HEK293 (cell line): ENCODE measurements at regions not wholly inside any gene's neighbourhood (a gene's known extent, or its start where the extent isn't known, plus 50 kb on each side); places are given as distances from the start of the nearest gene placed in this dataset.

Experiments
- CTCF ChIA-PET: fragments of 350-600 bp; formaldehyde crosslinking; extraction: SDS; loops from one replicate; lab custom pipeline; 2021; ENCODE audit warnings: antibody characterized with exemption; lab: Yijun Ruan, JAX
- POLR2A ChIA-PET: fragments of 300-600 bp; formaldehyde crosslinking; extraction: SDS; loops from one replicate; lab custom pipeline; 2020; ENCODE audit warnings: antibody characterized with exemption, inconsistent platforms; lab: Yijun Ruan, JAX
- H3K27ac ChIP-seq: fragments of 200-500 bp; sonication (Bioruptor generic); 2 replicates; pipeline ENCODE4 v1.5.1; 2014; ENCODE audit warnings: low read depth, low read length, control low read depth, inconsistent platforms; ENCODE audit errors: extremely low read depth
- H3K36me3 ChIP-seq, 2 experiments: fragments of 200-500 bp in 1 of 2; sonication (Bioruptor generic) in 1 of 2; 1 replicate in 1 of 2; 2 replicates in 1 of 2; pipeline ENCODE4 v1.5.1; 2014 to 2017; ENCODE audit warnings: inconsistent platforms in 2 of 2, low read length in 2 of 2; ENCODE audit not compliant: control insufficient read depth in 2 of 2, insufficient read depth in 1 of 2
- H3K4me1 ChIP-seq: fragments of 200-500 bp; sonication (Bioruptor generic); 2 replicates; pipeline ENCODE4 v1.5.1; 2014; ENCODE audit warnings: mild to moderate bottlenecking, low read length, inconsistent platforms; ENCODE audit not compliant: control insufficient read depth, insufficient read depth
- H3K4me3 ChIP-seq: 2 replicates; pipeline ENCODE4 v1.5.1; 2011; ENCODE audit warnings: low read depth, mild to moderate bottlenecking, control low read depth, low read length, moderate library complexity
- H3K9me3 ChIP-seq: fragments of 200-500 bp; sonication (Bioruptor generic); 2 replicates; pipeline ENCODE4 v1.5.1; 2014; ENCODE audit warnings: low read depth, low read length, inconsistent platforms; ENCODE audit not compliant: control insufficient read depth, insufficient read depth
- FEZF1 ChIP-seq: fragments of 450-650 bp; formaldehyde crosslinking; IDR thresholded peaks from 2 replicates; pipeline ENCODE4 v1.5.1; 2016; ENCODE audit warnings: missing biosample characterization, missing genetic modification characterization
- REPIN1 ChIP-seq: fragments of 450-650 bp; formaldehyde crosslinking; IDR thresholded peaks from 2 replicates; pipeline ENCODE4 v1.5.1; 2017; ENCODE audit warnings: missing biosample characterization, missing genetic modification characterization, low read depth
- ZFHX2 ChIP-seq: fragments of 450-650 bp; formaldehyde crosslinking; conservative IDR thresholded peaks from 2 replicates; pipeline ENCODE4 v1.5.1; 2016; ENCODE audit warnings: missing biosample characterization, missing genetic modification characterization
- ZNF169 ChIP-seq: fragments of 450-650 bp; formaldehyde crosslinking; IDR thresholded peaks from 2 replicates; pipeline ENCODE4 v1.5.1; 2016; ENCODE audit warnings: missing biosample characterization, missing genetic modification characterization
- ZNF223 ChIP-seq: fragments of 450-650 bp; formaldehyde crosslinking; IDR thresholded peaks from 2 replicates; pipeline ENCODE4 v1.5.1; 2016; ENCODE audit warnings: missing biosample characterization, missing genetic modification characterization
- ZNF23 ChIP-seq: fragments of 450-650 bp; formaldehyde crosslinking; IDR thresholded peaks from 2 replicates; pipeline ENCODE4 v1.5.1; 2016; ENCODE audit warnings: missing biosample characterization, missing genetic modification characterization, borderline replicate concordance
- ZNF266 ChIP-seq: fragments of 450-650 bp; formaldehyde crosslinking; IDR thresholded peaks from 2 replicates; pipeline ENCODE4 v1.5.1; 2016; ENCODE audit warnings: missing biosample characterization, missing genetic modification characterization, low read depth
- ZNF366 ChIP-seq: fragments of 450-650 bp; formaldehyde crosslinking; conservative IDR thresholded peaks from 2 replicates; pipeline ENCODE4 v1.5.1; 2016; ENCODE audit warnings: missing biosample characterization, missing genetic modification characterization
- ZNF391 ChIP-seq: fragments of 450-650 bp; formaldehyde crosslinking; IDR thresholded peaks from 2 replicates; pipeline ENCODE4 v1.5.1; 2016; ENCODE audit warnings: low read depth, missing biosample characterization, missing genetic modification characterization, borderline replicate concordance
- ZNF423 ChIP-seq: fragments of 450-650 bp; formaldehyde crosslinking; IDR thresholded peaks from 2 replicates; pipeline ENCODE4 v1.5.1; 2016; ENCODE audit warnings: missing biosample characterization, missing genetic modification characterization
- ZSCAN16 ChIP-seq: fragments of 450-650 bp; formaldehyde crosslinking; IDR thresholded peaks from 2 replicates; pipeline ENCODE4 v1.5.1; 2016; ENCODE audit warnings: missing biosample characterization, missing genetic modification characterization
- TF ChIP-seq, protein P1 (sequence below): fragments of 450-650 bp; formaldehyde crosslinking; IDR thresholded peaks from 2 replicates; pipeline ENCODE4 v1.5.1; 2016; ENCODE audit warnings: missing biosample characterization, missing genetic modification characterization
- TF ChIP-seq, protein P2 (sequence below): fragments of 450-650 bp; formaldehyde crosslinking; IDR thresholded peaks from 2 replicates; pipeline ENCODE4 v1.5.1; 2017; ENCODE audit warnings: missing biosample characterization, mild to moderate bottlenecking, missing genetic modification characterization, moderate library complexity
- TF ChIP-seq, protein P3 (sequence below): fragments of 450-650 bp; formaldehyde crosslinking; IDR thresholded peaks from 2 replicates; pipeline ENCODE4 v1.5.1; 2016; ENCODE audit warnings: missing biosample characterization, missing genetic modification characterization, borderline replicate concordance
- TF ChIP-seq, protein P4 (sequence below): fragments of 450-650 bp; formaldehyde crosslinking; conservative IDR thresholded peaks from 2 replicates; pipeline ENCODE4 v1.5.1; 2016; ENCODE audit warnings: low read depth, missing biosample characterization, missing genetic modification characterization

DNA sequence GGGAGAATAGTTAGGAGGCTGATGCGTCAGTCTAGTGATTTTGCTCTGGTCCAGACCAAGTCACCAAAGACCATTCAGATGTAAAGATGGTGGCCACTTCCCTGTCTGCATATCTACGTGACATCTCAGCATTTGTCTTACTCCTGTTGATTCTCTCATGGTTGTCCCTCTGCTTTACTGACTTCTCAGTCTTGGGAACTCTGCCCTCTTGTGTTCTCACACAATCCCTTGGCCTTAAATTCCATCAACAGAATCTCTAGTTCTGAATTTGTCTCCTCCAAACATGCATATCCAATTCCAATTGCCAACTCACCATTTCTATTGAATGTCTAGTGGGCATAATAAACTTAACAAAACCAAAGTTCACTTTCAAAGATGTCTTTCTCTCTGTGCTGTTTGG lies 147.8 kb downstream of the SLC24A2 start (continued):
- TF ChIP-seq ZNF366 (tag by site-specific recombination) (no peak), ZNF23 (tag by site-specific recombination) (no peak), ZFHX2 (tag by site-specific recombination) (no peak), FEZF1 (tag by site-specific recombination) (no peak)
- TF ChIP-seq, protein P1, sequence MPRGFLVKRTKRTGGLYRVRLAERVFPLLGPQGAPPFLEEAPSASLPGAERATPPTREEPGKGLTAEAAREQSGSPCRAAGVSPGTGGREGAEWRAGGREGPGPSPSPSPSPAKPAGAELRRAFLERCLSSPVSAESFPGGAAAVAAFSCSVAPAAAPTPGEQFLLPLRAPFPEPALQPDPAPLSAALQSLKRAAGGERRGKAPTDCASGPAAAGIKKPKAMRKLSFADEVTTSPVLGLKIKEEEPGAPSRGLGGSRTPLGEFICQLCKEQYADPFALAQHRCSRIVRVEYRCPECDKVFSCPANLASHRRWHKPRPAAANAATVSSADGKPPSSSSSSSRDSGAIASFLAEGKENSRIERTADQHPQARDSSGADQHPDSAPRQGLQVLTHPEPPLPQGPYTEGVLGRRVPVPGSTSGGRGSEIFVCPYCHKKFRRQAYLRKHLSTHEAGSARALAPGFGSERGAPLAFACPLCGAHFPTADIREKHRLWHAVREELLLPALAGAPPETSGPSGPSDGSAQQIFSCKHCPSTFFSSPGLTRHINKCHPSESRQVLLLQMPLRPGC = no peak
- TF ChIP-seq, protein P2, sequence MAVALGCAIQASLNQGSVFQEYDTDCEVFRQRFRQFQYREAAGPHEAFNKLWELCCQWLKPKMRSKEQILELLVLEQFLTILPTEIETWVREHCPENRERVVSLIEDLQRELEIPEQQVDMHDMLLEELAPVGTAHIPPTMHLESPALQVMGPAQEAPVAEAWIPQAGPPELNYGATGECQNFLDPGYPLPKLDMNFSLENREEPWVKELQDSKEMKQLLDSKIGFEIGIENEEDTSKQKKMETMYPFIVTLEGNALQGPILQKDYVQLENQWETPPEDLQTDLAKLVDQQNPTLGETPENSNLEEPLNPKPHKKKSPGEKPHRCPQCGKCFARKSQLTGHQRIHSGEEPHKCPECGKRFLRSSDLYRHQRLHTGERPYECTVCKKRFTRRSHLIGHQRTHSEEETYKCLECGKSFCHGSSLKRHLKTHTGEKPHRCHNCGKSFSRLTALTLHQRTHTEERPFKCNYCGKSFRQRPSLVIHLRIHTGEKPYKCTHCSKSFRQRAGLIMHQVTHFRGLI (tag by site-specific recombination) = no peak

DNA sequence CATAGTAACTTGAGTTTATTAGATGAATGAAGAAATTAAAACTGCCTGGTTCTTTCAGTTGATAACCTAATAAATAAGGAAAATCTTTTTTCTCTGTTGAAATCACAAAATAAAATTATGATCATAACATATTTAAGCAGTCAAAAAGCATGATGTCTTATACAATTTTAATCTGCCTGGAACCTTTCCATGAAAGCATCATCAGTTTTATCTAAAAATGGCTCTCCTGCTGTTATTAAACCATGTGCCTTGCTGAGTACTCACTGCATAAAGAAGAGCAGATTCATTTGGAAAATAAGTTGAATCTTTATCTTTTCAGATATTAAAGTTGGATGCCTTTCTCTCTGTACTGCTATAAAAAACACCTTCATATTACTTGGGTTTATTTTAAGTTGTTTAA lies 148.8 kb downstream of the SLC24A2 start:
- H3K9me3 ChIP-seq = no peaks in the 10 kb centered on the region
- no peaks in the 10 kb centered on the region for H3K36me3 ChIP-seq
- ChIA-PET CTCF (interaction anchor here (0.6 to 2.1 kb wide), 5 partner anchors 10 to 121 kb away, joined by 3 to 8 read pairs (median 3); no protein-coding TSS in a partner anchor), POLR2A (no interaction called here)
- H3K4me1 ChIP-seq = no peaks in the 10 kb centered on the region
- TF ChIP-seq ZNF391 (tag by site-specific recombination) = no peak
- TF ChIP-seq ZNF223 (tag by site-specific recombination) = no peak
- TF ChIP-seq ZNF266 = no peak
- TF ChIP-seq, protein P3, sequence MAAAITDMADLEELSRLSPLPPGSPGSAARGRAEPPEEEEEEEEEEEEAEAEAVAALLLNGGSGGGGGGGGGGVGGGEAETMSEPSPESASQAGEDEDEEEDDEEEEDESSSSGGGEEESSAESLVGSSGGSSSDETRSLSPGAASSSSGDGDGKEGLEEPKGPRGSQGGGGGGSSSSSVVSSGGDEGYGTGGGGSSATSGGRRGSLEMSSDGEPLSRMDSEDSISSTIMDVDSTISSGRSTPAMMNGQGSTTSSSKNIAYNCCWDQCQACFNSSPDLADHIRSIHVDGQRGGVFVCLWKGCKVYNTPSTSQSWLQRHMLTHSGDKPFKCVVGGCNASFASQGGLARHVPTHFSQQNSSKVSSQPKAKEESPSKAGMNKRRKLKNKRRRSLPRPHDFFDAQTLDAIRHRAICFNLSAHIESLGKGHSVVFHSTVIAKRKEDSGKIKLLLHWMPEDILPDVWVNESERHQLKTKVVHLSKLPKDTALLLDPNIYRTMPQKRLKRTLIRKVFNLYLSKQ (tag by site-specific recombination) = no peak
- TF ChIP-seq ZSCAN16 (tag by site-specific recombination) = no peak
- no peak for TF ChIP-seq REPIN1 (tag by site-specific recombination)
- TF ChIP-seq ZNF423 = no peak
- TF ChIP-seq, protein P4, sequence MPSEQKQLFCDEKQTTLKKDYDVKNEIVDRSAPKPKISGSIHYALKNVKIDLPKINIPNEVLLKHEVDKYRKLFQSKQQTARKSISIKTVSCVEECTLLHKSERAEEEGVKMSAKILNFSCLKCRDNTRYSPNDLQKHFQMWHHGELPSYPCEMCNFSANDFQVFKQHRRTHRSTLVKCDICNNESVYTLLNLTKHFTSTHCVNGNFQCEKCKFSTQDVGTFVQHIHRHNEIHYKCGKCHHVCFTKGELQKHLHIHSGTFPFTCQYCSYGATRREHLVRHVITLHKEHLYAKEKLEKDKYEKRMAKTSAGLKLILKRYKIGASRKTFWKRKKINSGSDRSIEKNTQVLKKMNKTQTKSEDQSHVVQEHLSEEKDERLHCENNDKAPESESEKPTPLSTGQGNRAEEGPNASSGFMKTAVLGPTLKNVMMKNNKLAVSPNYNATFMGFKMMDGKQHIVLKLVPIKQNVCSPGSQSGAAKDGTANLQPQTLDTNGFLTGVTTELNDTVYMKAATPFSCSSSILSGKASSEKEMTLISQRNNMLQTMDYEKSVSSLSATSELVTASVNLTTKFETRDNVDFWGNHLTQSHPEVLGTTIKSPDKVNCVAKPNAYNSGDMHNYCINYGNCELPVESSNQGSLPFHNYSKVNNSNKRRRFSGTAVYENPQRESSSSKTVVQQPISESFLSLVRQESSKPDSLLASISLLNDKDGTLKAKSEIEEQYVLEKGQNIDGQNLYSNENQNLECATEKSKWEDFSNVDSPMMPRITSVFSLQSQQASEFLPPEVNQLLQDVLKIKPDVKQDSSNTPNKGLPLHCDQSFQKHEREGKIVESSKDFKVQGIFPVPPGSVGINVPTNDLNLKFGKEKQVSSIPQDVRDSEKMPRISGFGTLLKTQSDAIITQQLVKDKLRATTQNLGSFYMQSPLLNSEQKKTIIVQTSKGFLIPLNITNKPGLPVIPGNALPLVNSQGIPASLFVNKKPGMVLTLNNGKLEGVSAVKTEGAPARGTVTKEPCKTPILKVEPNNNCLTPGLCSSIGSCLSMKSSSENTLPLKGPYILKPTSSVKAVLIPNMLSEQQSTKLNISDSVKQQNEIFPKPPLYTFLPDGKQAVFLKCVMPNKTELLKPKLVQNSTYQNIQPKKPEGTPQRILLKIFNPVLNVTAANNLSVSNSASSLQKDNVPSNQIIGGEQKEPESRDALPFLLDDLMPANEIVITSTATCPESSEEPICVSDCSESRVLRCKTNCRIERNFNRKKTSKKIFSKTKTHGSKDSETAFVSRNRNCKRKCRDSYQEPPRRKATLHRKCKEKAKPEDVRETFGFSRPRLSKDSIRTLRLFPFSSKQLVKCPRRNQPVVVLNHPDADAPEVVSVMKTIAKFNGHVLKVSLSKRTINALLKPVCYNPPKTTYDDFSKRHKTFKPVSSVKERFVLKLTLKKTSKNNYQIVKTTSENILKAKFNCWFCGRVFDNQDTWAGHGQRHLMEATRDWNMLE (tag by site-specific recombination) = no peak
- TF ChIP-seq ZNF169 (tag by site-specific recombination) = no peak
- TF ChIP-seq, all 188 proteins: peak for 0
- Histone ChIP-seq H3K27ac (no peak overlapping the region), H3K4me3 (no peak overlapping the region)
